DOHH2 (cell line): ENCODE measurements at regions not wholly inside any gene's neighbourhood (a gene's known extent, or its start where the extent isn't known, plus 50 kb on each side); places are given as distances from the start of the nearest gene placed in this dataset.

Source experiments
- EZH2phosphoT487 ChIP-seq: fragments of 200-600 bp; sonication (generic); IDR thresholded peaks from 2 replicates; pipeline ENCODE4 v1.6.1; 2017; ENCODE audit warnings: borderline replicate concordance, mild to moderate bottlenecking, antibody characterized with exemption, low read length, moderate library complexity, mixed read lengths
- TF ChIP-seq, protein P1 (sequence below): fragments of 200-600 bp; sonication (generic); IDR thresholded peaks from one replicate; pipeline ENCODE4 v1.5.1; 2014; ENCODE audit warnings: antibody characterized with exemption, mild to moderate bottlenecking, low read depth, low read length; ENCODE audit not compliant: poor library complexity, severe bottlenecking

GRCh38 chr2:16002575-16002974, 62.2 kb downstream of the MYCN start:
- TF ChIP-seq, protein P1, sequence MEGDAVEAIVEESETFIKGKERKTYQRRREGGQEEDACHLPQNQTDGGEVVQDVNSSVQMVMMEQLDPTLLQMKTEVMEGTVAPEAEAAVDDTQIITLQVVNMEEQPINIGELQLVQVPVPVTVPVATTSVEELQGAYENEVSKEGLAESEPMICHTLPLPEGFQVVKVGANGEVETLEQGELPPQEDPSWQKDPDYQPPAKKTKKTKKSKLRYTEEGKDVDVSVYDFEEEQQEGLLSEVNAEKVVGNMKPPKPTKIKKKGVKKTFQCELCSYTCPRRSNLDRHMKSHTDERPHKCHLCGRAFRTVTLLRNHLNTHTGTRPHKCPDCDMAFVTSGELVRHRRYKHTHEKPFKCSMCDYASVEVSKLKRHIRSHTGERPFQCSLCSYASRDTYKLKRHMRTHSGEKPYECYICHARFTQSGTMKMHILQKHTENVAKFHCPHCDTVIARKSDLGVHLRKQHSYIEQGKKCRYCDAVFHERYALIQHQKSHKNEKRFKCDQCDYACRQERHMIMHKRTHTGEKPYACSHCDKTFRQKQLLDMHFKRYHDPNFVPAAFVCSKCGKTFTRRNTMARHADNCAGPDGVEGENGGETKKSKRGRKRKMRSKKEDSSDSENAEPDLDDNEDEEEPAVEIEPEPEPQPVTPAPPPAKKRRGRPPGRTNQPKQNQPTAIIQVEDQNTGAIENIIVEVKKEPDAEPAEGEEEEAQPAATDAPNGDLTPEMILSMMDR: no peak
- no peak for TF ChIP-seq EZH2phosphoT487
